Esophagus squamous epithelium (tissue), 5 donors: ENCODE measurements at regions not wholly inside any gene's neighbourhood (a gene's known extent, or its start where the extent isn't known, plus 50 kb on each side); places are given as distances from the start of the nearest gene placed in this dataset.

ENCODE experiments used
- DNase-seq: peaks from one replicate; lab custom pipeline; 2025; lab: John Stamatoyannopoulos, UW
- H3K27ac ChIP-seq, 4 donors: fragments of 200-600 bp; sonication (generic); one replicate each; pipeline ENCODE4 v1.5.1; 2016 to 2019; ENCODE audit warnings: mild to moderate bottlenecking in 1 of 4
- H3K27me3 ChIP-seq, 4 donors: fragments of 200-600 bp; sonication (generic); 1 replicate in 3 of 4; 2 replicates in 1 of 4; pipeline versions ENCODE4 v1.5.1 to v1.6.0; 2017 to 2021; ENCODE audit warnings: antibody characterized with exemption in 1 of 4
- H3K36me3 ChIP-seq, 3 donors: fragments of 200-600 bp; sonication (generic); one replicate each; pipeline ENCODE4 v1.5.1; 2016 to 2019
- H3K4me1 ChIP-seq, 3 donors: fragments of 200-600 bp; sonication (generic); one replicate each; pipeline ENCODE4 v1.5.1; 2017 to 2019
- H3K4me3 ChIP-seq, 4 donors: fragments of 200-600 bp; sonication (generic); 1 replicate in 3 of 4; 2 replicates in 1 of 4; pipeline ENCODE4 v1.5.1; 2016 to 2019; ENCODE audit warnings: mild to moderate bottlenecking in 2 of 4, moderate library complexity in 1 of 4
- H3K9me3 ChIP-seq, 3 donors: fragments of 200-600 bp; sonication (generic); one replicate each; pipeline ENCODE4 v1.5.1; 2016 to 2019
- CTCF ChIP-seq, 6 experiments: fragments of 450-650 bp in 4 of 6; fragments of 200-600 bp in 2 of 6; sonication (generic) in 2 of 6; IDR thresholded peaks; one replicate each; pipeline ENCODE4 v1.5.1; 2016 to 2019; ENCODE audit warnings: antibody characterized with exemption in 6 of 6, mild to moderate bottlenecking in 4 of 6, moderate library complexity in 4 of 6
- POLR2A ChIP-seq, 4 donors: fragments of 450-650 bp; IDR thresholded peaks; one replicate each; pipeline ENCODE4 v1.6.1; 2017; ENCODE audit warnings: antibody characterized with exemption in 4 of 4, mild to moderate bottlenecking in 4 of 4, moderate library complexity in 3 of 4
- WGBS, 2 donors: methylation state at CpG; one replicate each; pipeline ENCODE4 v1.1.5; 2018; 5-methylcytosine and 5-hydroxymethylcytosine counted together
- intact Hi-C: fragments of 100-400 bp; cut with DNase I; formaldehyde crosslinking; loops from one replicate; pipeline ENCODE4 v1.15.0; 2022
- donor health status: DM: yes; HTN: yes; CAD: no.

DNA sequence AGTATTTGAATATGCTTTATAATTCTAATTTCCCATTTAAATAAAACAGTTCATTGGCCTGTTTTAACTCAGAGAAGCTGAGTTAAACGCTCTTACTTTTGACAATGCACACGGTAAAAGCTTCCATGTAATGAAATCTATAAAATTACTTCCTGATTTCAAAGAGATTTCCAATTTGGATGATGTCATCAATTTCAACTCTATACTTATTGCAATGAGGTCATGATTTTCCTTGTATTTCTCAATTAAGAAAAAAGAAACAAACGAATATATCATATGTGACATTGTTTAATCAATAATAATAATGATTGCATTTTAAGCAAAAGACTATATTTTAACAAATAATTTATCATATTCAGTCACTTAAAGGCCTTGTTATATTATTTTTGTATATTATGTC lies 926.1 kb upstream of the MANEA start:
- intact Hi-C loops: no loop called here
- DNase-seq: no peak
- Histone ChIP-seq H3K9me3 (no peaks in the 10 kb centered on the region), H3K4me1 (no peaks in the 10 kb centered on the region), H3K36me3 (no peaks in the 10 kb centered on the region), H3K27me3 (no peaks in the 10 kb centered on the region), H3K4me3 (no peak overlapping the region), H3K27ac (no peak overlapping the region)
- TF ChIP-seq CTCF (IDR thresholded peaks at IDR 0.05) (no peak), POLR2A (IDR thresholded peaks at IDR 0.05) (no peak)
- WGBS, 2 donors: 73 to 77% methylated on average over 3 of the region's 3 CpGs

GRCh38 chr6:94645191-94645590 lies 932.1 kb upstream of the MANEA start:
- DNase-seq: no peak
- Histone ChIP-seq H3K27ac (no peak overlapping the region), H3K9me3 (no peaks in the 10 kb centered on the region), H3K4me1 (no peaks in the 10 kb centered on the region), H3K36me3 (no peaks in the 10 kb centered on the region), H3K4me3 (no peak overlapping the region), H3K27me3 (no peaks in the 10 kb centered on the region)
- TF ChIP-seq CTCF (IDR thresholded peaks at IDR 0.05) (no peak), POLR2A (IDR thresholded peaks at IDR 0.05) (no peak)
- intact Hi-C loops: no loop called here

GRCh38 chr6:94639564-94639963 lies 937.8 kb upstream of the MANEA start:
- H3K4me3 ChIP-seq: no peak overlapping the region
- intact Hi-C loops: no loop called here
- H3K27ac ChIP-seq: no peak overlapping the region
- DNase-seq: no peak
- no peaks in the 10 kb centered on the region for H3K9me3 ChIP-seq
- WGBS, 2 donors: 67 to 74% methylated on average over 4 to 5 of the region's 5 CpGs
- H3K4me1 ChIP-seq: no peaks in the 10 kb centered on the region
- H3K36me3 ChIP-seq: no peaks in the 10 kb centered on the region
- H3K27me3 ChIP-seq: no peaks in the 10 kb centered on the region
- TF ChIP-seq POLR2A (IDR thresholded peaks at IDR 0.05) (no peak), CTCF (IDR thresholded peaks at IDR 0.05) (no peak)

- H3K27ac ChIP-seq: no peak overlapping the region
- no peak overlapping the region for H3K4me3 ChIP-seq
- TF ChIP-seq CTCF (IDR thresholded peaks at IDR 0.05): no peak
- TF ChIP-seq POLR2A (IDR thresholded peaks at IDR 0.05): no peak
- no peak for DNase-seq
- H3K9me3 ChIP-seq: no peaks in the 10 kb centered on the region
- intact Hi-C loops: no loop called here
- 24 to 30% methylated on average over 4 of the region's 4 CpGs for WGBS, 2 donors
- H3K27me3 ChIP-seq: no peaks in the 10 kb centered on the region
- no peaks in the 10 kb centered on the region for H3K36me3 ChIP-seq
- no peaks in the 10 kb centered on the region for H3K4me1 ChIP-seq
Measured at GRCh38 chr6:94636780-94637385, 940.5 kb upstream of the MANEA start.

- Histone ChIP-seq H3K27ac (no peak overlapping the region), H3K36me3 (no peaks in the 10 kb centered on the region), H3K9me3 (no peaks in the 10 kb centered on the region), H3K27me3 (no peaks in the 10 kb centered on the region), H3K4me1 (no peaks in the 10 kb centered on the region), H3K4me3 (no peak overlapping the region)
- no peak for DNase-seq
- intact Hi-C loops: no loop called here
- TF ChIP-seq POLR2A (IDR thresholded peaks at IDR 0.05) (no peak), CTCF (IDR thresholded peaks at IDR 0.05) (no peak)
Measured at GRCh38 chr6:94623586-94623985, 953.7 kb upstream of the MANEA start.
